ENCODE measurements at regions not wholly inside any gene's neighbourhood (a gene's known extent, or its start where the extent isn't known, plus 50 kb on each side); places are given as distances from the start of the nearest gene placed in this dataset.

GRCh38 chr20:16922834-16923233 lies 174.7 kb downstream of the OTOR start:
- FAIRE-seq, result no peak
- DNase-seq (ENCODE audit: insufficient read length, low spot score), result no peak
- no peak for TF ChIP-seq CTCF (IDR thresholded peaks at IDR 0.05; ENCODE audit: insufficient read depth, missing control alignments)

DNA sequence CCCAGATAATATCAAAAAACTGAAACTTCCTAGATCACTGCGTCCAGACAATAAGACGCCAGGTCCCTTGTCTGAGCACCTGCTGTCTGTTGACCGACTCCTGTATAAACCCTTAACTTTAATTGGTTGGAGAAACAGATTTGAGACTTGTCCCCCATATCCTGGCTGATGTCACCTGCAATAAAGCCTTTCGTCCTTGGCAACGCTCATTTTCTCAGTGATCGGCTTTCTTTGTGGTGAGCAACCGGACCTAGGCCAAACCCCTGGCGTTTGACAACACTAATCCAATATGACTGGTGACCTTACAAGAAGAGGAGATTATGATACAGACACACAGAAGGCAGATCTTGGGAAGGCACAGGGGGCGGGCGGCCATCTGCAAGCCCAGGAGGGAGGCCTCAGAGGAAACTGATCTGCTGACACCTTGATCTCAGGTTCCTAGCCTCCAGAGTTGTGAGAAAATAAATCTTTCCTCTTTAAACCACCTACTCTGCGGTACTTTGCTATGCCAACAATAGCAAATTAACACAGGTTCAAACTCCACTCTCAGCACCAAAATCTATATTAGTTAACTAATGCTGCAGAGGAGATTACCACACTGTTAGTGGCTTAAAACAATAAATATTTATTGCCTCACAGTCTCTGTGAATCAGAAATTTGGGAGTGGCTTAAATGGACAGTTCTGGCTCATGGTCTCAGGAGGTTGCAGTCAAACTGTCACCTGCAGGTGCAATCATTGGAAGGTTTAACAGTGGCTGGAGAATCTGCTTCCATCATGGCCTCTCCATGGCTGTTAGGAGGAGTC lies 178.7 kb downstream of the OTOR start:
- DNase-seq (ENCODE audit: insufficient read length, low spot score) (no peak), FAIRE-seq (no peak)
- TF ChIP-seq CTCF (IDR thresholded peaks at IDR 0.05; ENCODE audit: insufficient read depth, missing control alignments), result no peak

DNA sequence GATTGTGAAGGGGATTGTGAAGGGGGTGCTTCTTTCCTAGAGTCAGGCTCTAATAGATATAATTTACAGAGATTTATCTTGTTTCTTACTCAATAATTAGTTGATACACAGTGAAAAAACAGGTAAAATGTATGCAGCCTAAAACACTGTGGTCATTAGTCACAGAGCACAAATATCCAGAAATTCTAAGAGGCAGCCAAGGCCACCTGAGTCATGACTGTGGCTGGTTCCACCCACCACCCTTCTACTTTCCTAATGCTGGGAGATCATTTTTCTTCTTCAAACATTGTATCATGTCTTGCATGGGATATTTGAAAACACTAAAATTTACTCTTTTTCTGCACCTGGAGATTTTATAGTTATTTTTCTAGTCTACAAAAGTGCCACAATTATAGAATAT lies 181.6 kb downstream of the OTOR start:
- FAIRE-seq (no peak), DNase-seq (ENCODE audit: insufficient read length, low spot score) (no peak)
- no peak for TF ChIP-seq CTCF (IDR thresholded peaks at IDR 0.05; ENCODE audit: insufficient read depth, missing control alignments)

DNA sequence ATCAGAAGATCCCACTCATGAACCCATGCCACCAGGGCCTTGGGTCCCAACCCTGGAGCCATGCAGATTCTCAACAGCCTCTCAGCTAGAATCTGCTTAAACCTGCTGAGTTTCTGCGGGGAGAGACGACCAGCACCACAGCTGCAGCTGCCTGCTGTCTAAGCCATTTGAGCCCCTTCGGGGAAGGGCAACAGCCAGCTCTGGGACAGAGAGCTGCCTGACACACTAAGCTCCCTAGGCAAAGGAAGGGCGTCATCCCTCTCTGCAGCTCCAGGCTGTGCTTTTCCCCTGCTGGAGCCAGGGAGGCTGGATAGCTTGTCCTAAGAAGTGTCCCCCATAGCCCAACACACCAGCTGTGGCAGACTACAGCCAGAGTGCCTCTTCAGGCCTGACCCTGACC lies 182.5 kb downstream of the OTOR start:
- FAIRE-seq (no peak), DNase-seq (ENCODE audit: insufficient read length, low spot score) (no peak)
- no peak for TF ChIP-seq CTCF (IDR thresholded peaks at IDR 0.05; ENCODE audit: insufficient read depth, missing control alignments)

- no peak for FAIRE-seq
- TF ChIP-seq CTCF (IDR thresholded peaks at IDR 0.05; ENCODE audit: insufficient read depth, missing control alignments), result no peak
- no peak for DNase-seq (ENCODE audit: insufficient read length, low spot score)
These were observed 190.9 kb downstream of the OTOR start for GRCh38 chr20:16939051-16939450.

DNA sequence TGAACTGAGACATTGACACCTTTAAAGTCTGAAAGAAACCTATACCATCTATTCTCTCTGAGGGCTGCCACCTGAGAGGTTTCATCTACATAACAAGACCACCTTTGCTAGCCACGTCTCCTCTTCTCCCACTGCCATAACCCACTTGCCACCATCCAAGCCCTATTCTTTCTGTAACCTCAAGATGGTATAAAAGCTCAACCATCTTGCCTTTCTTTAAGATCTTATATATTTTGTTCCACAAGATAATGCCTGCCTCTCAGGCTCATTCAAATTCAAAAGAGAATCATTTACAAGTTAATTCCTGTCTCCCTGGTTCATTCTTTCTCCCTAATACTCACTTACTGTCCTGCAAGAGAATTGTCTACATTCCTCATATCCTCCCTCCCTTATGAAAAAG lies 192.5 kb downstream of the OTOR start:
- no peak for TF ChIP-seq CTCF (IDR thresholded peaks at IDR 0.05; ENCODE audit: insufficient read depth, missing control alignments)
- DNase-seq (ENCODE audit: insufficient read length, low spot score) (no peak), FAIRE-seq (no peak)

DNA sequence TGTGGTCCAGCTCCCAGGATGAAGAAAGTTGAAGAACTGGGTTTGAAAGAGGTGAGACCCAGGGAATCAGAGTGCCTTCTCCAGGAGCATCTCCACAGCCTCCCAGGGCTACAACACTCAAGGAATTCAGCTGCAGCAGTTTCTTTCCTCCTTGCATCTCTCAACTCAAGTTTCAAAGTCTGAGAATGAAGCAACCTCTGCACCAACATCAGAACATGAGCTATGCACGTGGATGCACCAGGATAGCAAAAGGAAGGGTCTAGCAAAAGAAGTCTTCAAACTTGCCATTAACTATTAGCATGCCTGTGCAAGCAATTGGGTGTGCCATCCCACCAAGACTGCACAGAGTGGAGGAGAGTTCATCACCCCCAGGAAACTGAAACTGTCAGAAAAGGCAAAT lies 193.9 kb downstream of the OTOR start:
- no peak for DNase-seq (ENCODE audit: insufficient read length, low spot score)
- no peak for FAIRE-seq
- no peak for TF ChIP-seq CTCF (IDR thresholded peaks at IDR 0.05; ENCODE audit: insufficient read depth, missing control alignments)
